ENCODE measurements at regions not wholly inside any gene's neighbourhood (a gene's known extent, or its start where the extent isn't known, plus 50 kb on each side); places are given as distances from the start of the nearest gene placed in this dataset.

DNA sequence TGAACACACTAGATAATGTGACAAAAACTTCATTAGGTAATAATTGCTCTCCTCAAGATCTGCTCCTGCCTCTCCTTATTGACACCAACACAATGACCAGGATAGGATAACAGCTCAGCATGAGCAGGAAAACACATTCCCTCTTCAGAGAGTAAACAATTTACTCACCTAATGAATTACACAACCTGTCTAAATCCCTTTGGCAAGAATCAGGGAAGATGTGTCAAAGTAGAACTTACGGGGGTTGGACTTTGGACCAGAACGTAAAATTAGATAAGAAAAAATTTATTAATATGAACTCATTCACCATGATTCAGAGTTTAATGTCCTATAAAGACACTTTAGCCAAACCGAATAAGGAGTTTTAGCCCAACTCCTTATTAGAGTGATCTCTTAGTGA is 512.2 kb downstream of the SATB2 start:
- TF ChIP-seq, protein P1, sequence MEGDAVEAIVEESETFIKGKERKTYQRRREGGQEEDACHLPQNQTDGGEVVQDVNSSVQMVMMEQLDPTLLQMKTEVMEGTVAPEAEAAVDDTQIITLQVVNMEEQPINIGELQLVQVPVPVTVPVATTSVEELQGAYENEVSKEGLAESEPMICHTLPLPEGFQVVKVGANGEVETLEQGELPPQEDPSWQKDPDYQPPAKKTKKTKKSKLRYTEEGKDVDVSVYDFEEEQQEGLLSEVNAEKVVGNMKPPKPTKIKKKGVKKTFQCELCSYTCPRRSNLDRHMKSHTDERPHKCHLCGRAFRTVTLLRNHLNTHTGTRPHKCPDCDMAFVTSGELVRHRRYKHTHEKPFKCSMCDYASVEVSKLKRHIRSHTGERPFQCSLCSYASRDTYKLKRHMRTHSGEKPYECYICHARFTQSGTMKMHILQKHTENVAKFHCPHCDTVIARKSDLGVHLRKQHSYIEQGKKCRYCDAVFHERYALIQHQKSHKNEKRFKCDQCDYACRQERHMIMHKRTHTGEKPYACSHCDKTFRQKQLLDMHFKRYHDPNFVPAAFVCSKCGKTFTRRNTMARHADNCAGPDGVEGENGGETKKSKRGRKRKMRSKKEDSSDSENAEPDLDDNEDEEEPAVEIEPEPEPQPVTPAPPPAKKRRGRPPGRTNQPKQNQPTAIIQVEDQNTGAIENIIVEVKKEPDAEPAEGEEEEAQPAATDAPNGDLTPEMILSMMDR (IDR thresholded peaks at IDR 0.05) = no peak
- no peaks in the 10 kb centered on the region for H3K36me3 Mint-ChIP-seq (ENCODE audit: low read depth)
- ATAC-seq (ENCODE audit: poor library complexity) = no peak

DNA sequence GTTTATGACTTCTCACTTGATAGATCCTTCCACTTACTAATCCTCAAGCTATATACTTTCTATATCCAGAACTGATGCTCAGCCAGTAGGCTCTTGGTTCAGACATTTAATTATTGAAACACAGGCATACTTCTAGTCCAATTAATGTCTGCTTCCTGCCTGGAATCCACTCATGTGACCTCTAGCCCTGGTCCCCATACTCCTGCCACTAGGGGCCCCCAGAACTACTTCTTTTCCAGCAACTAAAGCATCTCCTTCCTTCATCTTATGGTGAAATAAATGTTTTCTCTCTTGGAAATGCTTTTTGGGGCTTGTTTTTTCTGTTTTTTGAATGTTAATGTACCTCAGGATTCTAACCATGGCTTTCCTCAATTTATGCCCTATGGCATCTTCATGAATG is 527.6 kb downstream of the SATB2 start:
- H3K27ac Mint-ChIP-seq = no peak overlapping the region
- Histone ChIP-seq H3K36me3 (ENCODE audit: insufficient read depth, low read length) (no peaks in the 10 kb centered on the region), H3K4me3 (ENCODE audit: low read length) (no peak overlapping the region), H3K9me3 (ENCODE audit: control insufficient read depth in 1 of 2, insufficient read depth in 1 of 2, low read length in 2 of 2) (no peaks in the 10 kb centered on the region), H3K27ac (ENCODE audit: low read depth in 1 of 2, low read length in 2 of 2) (no peak overlapping the region), H3K27me3 (ENCODE audit: control insufficient read depth in 1 of 2, insufficient read depth in 2 of 2, low read length in 2 of 2) (no peaks in the 10 kb centered on the region), H3K4me1 (ENCODE audit: insufficient read depth, low read length) (no peaks in the 10 kb centered on the region)
- DNase-seq = no peak
- H3K9me3 Mint-ChIP-seq = peaks cover 8% of the 10 kb centered on the region
- intact Hi-C loops (cut with DNase I, micrococcal nuclease) = no loop called here
- no peak for ATAC-seq (ENCODE audit: poor library complexity)
- no peak overlapping the region for H3K4me3 Mint-ChIP-seq
- CTCF ChIA-PET = no interaction called here
- TF ChIP-seq, protein P1 (IDR thresholded peaks at IDR 0.05) = no peak
- POLR2A ChIA-PET = no interaction called here
- H3K4me1 Mint-ChIP-seq (ENCODE audit: low read depth) = no peaks in the 10 kb centered on the region
- H3K27me3 Mint-ChIP-seq = no peaks in the 10 kb centered on the region
- H3K36me3 Mint-ChIP-seq (ENCODE audit: low read depth) = no peaks in the 10 kb centered on the region

More for the DNA sequence above, 512.2 kb downstream of the SATB2 start:
- Histone ChIP-seq H3K36me3 (ENCODE audit: insufficient read depth, low read length) (no peaks in the 10 kb centered on the region), H3K27ac (ENCODE audit: low read depth in 1 of 2, low read length in 2 of 2) (no peak overlapping the region), H3K4me3 (ENCODE audit: low read length) (no peak overlapping the region), H3K4me1 (ENCODE audit: insufficient read depth, low read length) (no peaks in the 10 kb centered on the region), H3K27me3 (ENCODE audit: control insufficient read depth in 1 of 2, insufficient read depth in 2 of 2, low read length in 2 of 2) (no peaks in the 10 kb centered on the region), H3K9me3 (ENCODE audit: control insufficient read depth in 1 of 2, insufficient read depth in 1 of 2, low read length in 2 of 2) (no peaks in the 10 kb centered on the region)
- Mint-ChIP-seq H3K27ac (no peak overlapping the region), H3K4me1 (ENCODE audit: low read depth) (no peaks in the 10 kb centered on the region), H3K4me3 (no peak overlapping the region), H3K9me3 (no peaks in the 10 kb centered on the region), H3K27me3 (no peaks in the 10 kb centered on the region)
- intact Hi-C loops (cut with DNase I, micrococcal nuclease) = no loop called here
- ChIA-PET POLR2A (no interaction called here), CTCF (no interaction called here)
- no peak for DNase-seq

DNA sequence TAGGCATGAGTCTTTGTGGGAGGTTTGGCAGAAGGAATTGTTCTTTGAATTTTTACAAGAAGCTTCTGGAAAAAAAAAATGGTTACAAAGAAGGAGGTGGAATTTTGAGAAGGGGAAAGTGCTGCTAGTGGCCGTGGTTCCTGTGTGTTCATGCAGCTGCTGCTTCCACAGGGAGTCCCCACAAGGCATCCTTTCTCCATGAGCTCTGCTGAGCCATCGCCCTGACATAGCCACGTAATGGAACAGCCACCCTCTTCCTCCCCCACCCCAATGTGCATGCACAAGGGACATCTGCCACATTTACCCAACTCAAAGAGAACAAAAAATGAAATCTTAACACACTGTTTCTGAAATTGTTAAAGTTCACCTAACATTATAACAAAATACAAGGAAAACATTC is 529.7 kb downstream of the SATB2 start:
- no peaks in the 10 kb centered on the region for H3K4me1 Mint-ChIP-seq (ENCODE audit: low read depth)
- H3K27ac ChIP-seq (ENCODE audit: low read depth in 1 of 2, low read length in 2 of 2) = no peak overlapping the region
- no peak overlapping the region for H3K4me3 Mint-ChIP-seq
- TF ChIP-seq, protein P1 (IDR thresholded peaks at IDR 0.05) = no peak
- no peaks in the 10 kb centered on the region for H3K27me3 Mint-ChIP-seq
- H3K27me3 ChIP-seq (ENCODE audit: control insufficient read depth in 1 of 2, insufficient read depth in 2 of 2, low read length in 2 of 2) = no peaks in the 10 kb centered on the region
- DNase-seq (no peak), ATAC-seq (ENCODE audit: poor library complexity) (no peak)
- H3K27ac Mint-ChIP-seq = no peak overlapping the region
- H3K36me3 Mint-ChIP-seq (ENCODE audit: low read depth) = no peaks in the 10 kb centered on the region
- no peak overlapping the region for H3K4me3 ChIP-seq (ENCODE audit: low read length)
- peaks cover 5% of the 10 kb centered on the region for H3K9me3 Mint-ChIP-seq
- H3K36me3 ChIP-seq (ENCODE audit: insufficient read depth, low read length) = no peaks in the 10 kb centered on the region
- ChIA-PET CTCF (no interaction called here), POLR2A (no interaction called here)
- H3K9me3 ChIP-seq (ENCODE audit: control insufficient read depth in 1 of 2, insufficient read depth in 1 of 2, low read length in 2 of 2) = no peaks in the 10 kb centered on the region
- H3K4me1 ChIP-seq (ENCODE audit: insufficient read depth, low read length) = no peaks in the 10 kb centered on the region
- intact Hi-C loops (cut with DNase I, micrococcal nuclease) = no loop called here
